Mucosa of rectum (tissue), 2 donors: ENCODE measurements at regions not wholly inside any gene's neighbourhood (a gene's known extent, or its start where the extent isn't known, plus 50 kb on each side); places are given as distances from the start of the nearest gene placed in this dataset.

ENCODE experiments used
- H3K27ac ChIP-seq, 2 donors: one replicate each; pipeline ENCODE4 v1.7.0; 2013; ENCODE audit warnings: inconsistent platforms in 2 of 2, low read depth in 2 of 2, low read length in 2 of 2
- H3K27me3 ChIP-seq, 2 donors: one replicate each; pipeline ENCODE4 v1.7.0; 2013; ENCODE audit warnings: low read length in 2 of 2; ENCODE audit not compliant: control insufficient read depth in 2 of 2, insufficient read depth in 2 of 2
- H3K36me3 ChIP-seq, 2 donors: one replicate each; pipeline ENCODE4 v1.7.0; 2013; ENCODE audit warnings: low read length in 2 of 2; ENCODE audit not compliant: control insufficient read depth in 2 of 2, insufficient read depth in 2 of 2
- H3K4me1 ChIP-seq, 2 donors: one replicate each; pipeline ENCODE4 v1.7.0; 2013; ENCODE audit warnings: low read length in 2 of 2, mild to moderate bottlenecking in 1 of 2; ENCODE audit not compliant: control insufficient read depth in 2 of 2, insufficient read depth in 2 of 2
- H3K4me3 ChIP-seq, 2 donors: one replicate each; pipeline ENCODE4 v1.7.0; 2013; ENCODE audit warnings: low read length in 2 of 2
- H3K9ac ChIP-seq, 2 donors: one replicate each; pipeline ENCODE4 v1.7.0; 2013; ENCODE audit warnings: low read length in 2 of 2, low read depth in 1 of 2, mild to moderate bottlenecking in 1 of 2
- H3K9me3 ChIP-seq, 2 donors: one replicate each; pipeline ENCODE4 v1.7.0; 2013; ENCODE audit warnings: low read length in 2 of 2; ENCODE audit not compliant: control insufficient read depth in 2 of 2
- donor health status: healthy.
- donor health status: Normal muscosa, but diverticular disease.

- no peaks in the 10 kb centered on the region for H3K9me3 ChIP-seq
- no peak overlapping the region for H3K4me3 ChIP-seq
- H3K9ac ChIP-seq, result no peak overlapping the region
- H3K36me3 ChIP-seq, result no peaks in the 10 kb centered on the region
- H3K27me3 ChIP-seq, result no peaks in the 10 kb centered on the region
- no peaks in the 10 kb centered on the region for H3K4me1 ChIP-seq
- no peak overlapping the region for H3K27ac ChIP-seq
Observed at GRCh38 chr3:71973274-71974030, 188.5 kb upstream of the PROK2 start.

DNA sequence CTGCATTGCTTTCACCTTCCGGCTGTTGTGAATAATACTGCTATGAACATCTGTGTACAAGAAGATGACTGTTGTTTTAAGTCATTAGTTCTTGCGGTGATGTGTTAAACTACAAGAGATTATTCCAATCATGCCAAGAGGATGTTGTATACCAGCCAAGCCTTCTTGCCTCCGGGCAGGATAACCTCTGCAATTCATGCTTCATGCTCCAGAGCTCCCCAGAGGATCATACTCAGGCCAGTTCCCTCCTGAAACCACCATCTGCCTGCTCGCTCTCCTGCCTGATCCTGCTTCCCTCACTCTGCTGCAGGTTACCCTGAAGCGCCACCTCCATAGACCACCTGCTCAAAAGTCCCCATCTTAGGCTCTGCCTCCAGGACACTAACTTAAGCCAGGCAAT lies 187.1 kb upstream of the PROK2 start:
- H3K36me3 ChIP-seq, result no peaks in the 10 kb centered on the region
- no peak overlapping the region for H3K4me3 ChIP-seq
- H3K27ac ChIP-seq, result no peak overlapping the region
- no peaks in the 10 kb centered on the region for H3K9me3 ChIP-seq
- H3K9ac ChIP-seq, result no peak overlapping the region
- no peaks in the 10 kb centered on the region for H3K4me1 ChIP-seq
- no peaks in the 10 kb centered on the region for H3K27me3 ChIP-seq

- Histone ChIP-seq H3K9ac (no peak overlapping the region), H3K4me1 (no peaks in the 10 kb centered on the region), H3K9me3 (no peaks in the 10 kb centered on the region), H3K4me3 (no peak overlapping the region), H3K27ac (no peak overlapping the region), H3K27me3 (no peaks in the 10 kb centered on the region), H3K36me3 (no peaks in the 10 kb centered on the region)
Observed at GRCh38 chr3:71968544-71968943, 183.6 kb upstream of the PROK2 start.

DNA sequence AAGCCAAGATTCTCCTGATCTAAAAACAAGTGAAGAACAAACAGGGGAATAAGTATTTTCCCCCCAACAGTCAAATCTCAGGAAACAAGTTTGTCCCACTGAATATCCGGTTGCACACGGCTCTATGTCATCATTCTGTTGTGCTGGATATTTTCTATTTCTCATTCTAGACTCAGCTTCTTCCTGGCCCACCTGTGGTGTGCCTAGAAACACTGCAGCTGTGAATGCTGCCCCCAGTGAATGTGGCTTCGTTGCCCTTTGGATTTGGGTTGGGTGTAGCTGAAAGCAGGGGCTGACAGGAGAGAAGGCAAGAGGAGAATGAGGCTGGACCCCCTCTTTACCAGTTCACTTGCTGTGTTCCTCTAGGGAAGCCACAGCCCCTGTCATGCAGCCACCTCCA lies 181.2 kb upstream of the PROK2 start:
- Histone ChIP-seq H3K4me3 (no peak overlapping the region), H3K27me3 (no peaks in the 10 kb centered on the region), H3K36me3 (no peaks in the 10 kb centered on the region), H3K9ac (no peak overlapping the region), H3K4me1 (no peaks in the 10 kb centered on the region), H3K27ac (no peak overlapping the region), H3K9me3 (no peaks in the 10 kb centered on the region)

GRCh38 chr3:71964170-71964569 lies 179.2 kb upstream of the PROK2 start:
- Histone ChIP-seq H3K9me3 (no peaks in the 10 kb centered on the region), H3K36me3 (no peaks in the 10 kb centered on the region), H3K9ac (no peak overlapping the region), H3K4me1 (no peaks in the 10 kb centered on the region), H3K4me3 (no peak overlapping the region), H3K27me3 (no peaks in the 10 kb centered on the region), H3K27ac (no peak overlapping the region)

- Histone ChIP-seq H3K36me3 (no peaks in the 10 kb centered on the region), H3K9ac (no peak overlapping the region), H3K27ac (no peak overlapping the region), H3K4me1 (no peaks in the 10 kb centered on the region), H3K4me3 (no peak overlapping the region), H3K9me3 (no peaks in the 10 kb centered on the region), H3K27me3 (no peaks in the 10 kb centered on the region)
Observed at GRCh38 chr3:71962561-71963240, 177.8 kb upstream of the PROK2 start.

DNA sequence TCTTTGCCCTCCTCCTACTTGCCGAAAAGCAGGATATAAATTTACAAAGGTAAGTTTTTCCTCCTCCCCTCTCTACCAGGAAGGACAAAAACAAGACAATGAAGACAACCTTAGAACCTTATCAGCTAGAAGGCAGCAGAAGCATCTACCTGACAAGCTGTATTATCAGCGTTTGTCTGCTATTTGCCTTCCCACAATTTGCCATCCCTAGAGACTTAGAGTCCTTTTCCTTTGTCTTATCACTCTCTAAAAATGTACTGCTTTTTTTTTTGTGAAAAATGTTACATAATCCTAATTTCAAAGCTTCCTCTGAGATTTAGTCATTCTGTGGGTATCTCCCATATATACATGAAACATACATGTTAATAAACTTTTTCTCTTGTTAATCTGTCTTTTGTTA lies 176.9 kb upstream of the PROK2 start:
- Histone ChIP-seq H3K4me3 (no peak overlapping the region), H3K4me1 (no peaks in the 10 kb centered on the region), H3K9ac (no peak overlapping the region), H3K27me3 (no peaks in the 10 kb centered on the region), H3K27ac (no peak overlapping the region), H3K9me3 (no peaks in the 10 kb centered on the region), H3K36me3 (no peaks in the 10 kb centered on the region)

- Histone ChIP-seq H3K36me3 (no peaks in the 10 kb centered on the region), H3K9ac (no peak overlapping the region), H3K27me3 (no peaks in the 10 kb centered on the region), H3K9me3 (no peaks in the 10 kb centered on the region), H3K27ac (no peak overlapping the region), H3K4me1 (no peaks in the 10 kb centered on the region), H3K4me3 (no peak overlapping the region)
Observed at GRCh38 chr3:71961378-71961777, 176.4 kb upstream of the PROK2 start.

- H3K4me1 ChIP-seq, result peaks cover 3 to 5% of the 10 kb centered on the region in 2 donors
- H3K9ac ChIP-seq, result no peak overlapping the region
- no peak overlapping the region for H3K4me3 ChIP-seq
- H3K36me3 ChIP-seq, result no peaks in the 10 kb centered on the region
- no peaks in the 10 kb centered on the region for H3K9me3 ChIP-seq
- no peak overlapping the region for H3K27ac ChIP-seq
- H3K27me3 ChIP-seq, result no peaks in the 10 kb centered on the region
Observed at GRCh38 chr3:71958533-71958932, 173.6 kb upstream of the PROK2 start.

- H3K4me3 ChIP-seq, result no peak overlapping the region
- H3K9me3 ChIP-seq, result no peaks in the 10 kb centered on the region
- no peak overlapping the region for H3K9ac ChIP-seq
- H3K27me3 ChIP-seq, result no peaks in the 10 kb centered on the region
- peaks cover 3 to 5% of the 10 kb centered on the region in 2 donors for H3K4me1 ChIP-seq
- H3K36me3 ChIP-seq, result no peaks in the 10 kb centered on the region
- no peak overlapping the region for H3K27ac ChIP-seq
Observed at GRCh38 chr3:71956716-71957115, 171.8 kb upstream of the PROK2 start.
